ENCODE measurements at regions not wholly inside any gene's neighbourhood (a gene's known extent, or its start where the extent isn't known, plus 50 kb on each side); places are given as distances from the start of the nearest gene placed in this dataset.

DNA sequence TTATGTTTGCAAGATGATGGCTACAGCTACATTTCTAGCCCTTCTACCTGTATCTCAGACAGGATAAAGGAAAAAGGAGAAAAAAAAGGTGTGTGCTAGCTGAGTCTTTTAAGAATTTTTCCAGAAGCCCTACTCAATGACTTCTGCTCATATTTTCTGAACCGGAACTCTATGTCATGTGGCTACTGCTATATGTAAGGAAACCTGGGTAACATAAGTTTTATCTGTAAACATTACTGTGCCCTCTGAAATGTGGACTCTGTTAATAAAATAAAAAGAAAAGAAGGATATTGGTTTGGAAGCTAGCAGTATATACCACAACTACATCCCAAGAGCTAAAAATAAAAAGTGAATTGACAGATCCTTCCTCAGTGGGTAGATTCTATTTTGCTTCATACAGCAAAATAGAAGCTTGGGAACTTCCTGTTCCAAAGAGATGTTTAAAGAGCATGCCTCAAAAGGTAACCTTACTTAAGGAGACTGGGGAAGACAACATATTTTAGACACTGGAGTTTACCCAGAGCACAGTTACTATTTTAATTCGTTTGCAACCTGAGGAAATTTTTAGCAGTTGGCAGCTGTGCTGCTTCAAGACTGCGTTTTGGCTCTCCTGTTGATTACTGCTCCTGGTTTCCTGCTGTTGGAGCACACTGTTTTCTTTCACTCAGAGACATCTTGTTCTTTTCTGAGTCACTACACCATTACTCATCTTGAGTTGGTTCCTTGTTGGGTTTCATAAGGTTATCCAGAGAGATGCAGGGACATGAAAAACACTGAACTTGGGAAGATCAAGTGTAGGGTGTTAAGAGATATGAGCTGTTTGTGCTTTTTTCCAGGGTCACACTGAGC lies 280.7 kb downstream of the NFKBIZ start:
- WGBS (ENCODE audit: extremely low coverage, insufficient coverage, low lambda C conversion rate) = no CpG with 5 or more reads among the region's 3 CpGs
- Histone ChIP-seq H2BK120ac (ENCODE audit: low read depth, low read length) (no peak overlapping the region), H3K4me2 (ENCODE audit: low read length) (no peak overlapping the region), H4K5ac (ENCODE audit: low read length) (no peak overlapping the region), H3K4me1 (ENCODE audit: control insufficient read depth, low read depth, low read length) (no peaks in the 10 kb centered on the region), H3K79me2 (ENCODE audit: control insufficient read depth, insufficient read depth, low read length) (no peaks in the 10 kb centered on the region), H3K27me3 (ENCODE audit: insufficient read depth, low read length, poor library complexity) (no peaks in the 10 kb centered on the region), H2BK15ac (replicated peaks; ENCODE audit: low read depth) (no peak overlapping the region), H3K18ac (ENCODE audit: low read length) (no peak overlapping the region), H3K4me3 (ENCODE audit: low read length) (no peak overlapping the region), H3K9ac (ENCODE audit: low read length) (no peak overlapping the region), H3K27ac (ENCODE audit: low read depth, low read length) (no peak overlapping the region), H3K4ac (ENCODE audit: low read depth, low read length) (no peak overlapping the region), H2AK5ac (ENCODE audit: low read length) (no peak overlapping the region), H2BK5ac (ENCODE audit: low read length) (no peak overlapping the region), H3K36me3 (ENCODE audit: control insufficient read depth, insufficient read depth, low read length) (no peaks in the 10 kb centered on the region), H3K79me1 (ENCODE audit: low read length) (no peaks in the 10 kb centered on the region), H4K8ac (ENCODE audit: low read depth, low read length) (no peak overlapping the region), H3K23ac (ENCODE audit: low read length) (no peak overlapping the region), H3K56ac (ENCODE audit: low read length) (no peak overlapping the region)
- no peak for DNase-seq

GRCh38 chr3:102132370-102132769 lies 283.1 kb downstream of the NFKBIZ start:
- H3K79me2 ChIP-seq (ENCODE audit: control insufficient read depth, insufficient read depth, low read length) = no peaks in the 10 kb centered on the region
- no peak overlapping the region for H2BK15ac ChIP-seq (replicated peaks; ENCODE audit: low read depth)
- no peak for DNase-seq
- no peak overlapping the region for H3K4me3 ChIP-seq (ENCODE audit: low read length)
- no peak overlapping the region for H3K18ac ChIP-seq (ENCODE audit: low read length)
- no peak overlapping the region for H4K8ac ChIP-seq (ENCODE audit: low read depth, low read length)
- H3K56ac ChIP-seq (ENCODE audit: low read length) = no peak overlapping the region
- no peak overlapping the region for H2BK120ac ChIP-seq (ENCODE audit: low read depth, low read length)
- H3K4ac ChIP-seq (ENCODE audit: low read depth, low read length) = no peak overlapping the region
- no peak overlapping the region for H3K9ac ChIP-seq (ENCODE audit: low read length)
- H2BK5ac ChIP-seq (ENCODE audit: low read length) = no peak overlapping the region
- no peaks in the 10 kb centered on the region for H3K4me1 ChIP-seq (ENCODE audit: control insufficient read depth, low read depth, low read length)
- H2AK5ac ChIP-seq (ENCODE audit: low read length) = no peak overlapping the region
- H3K27ac ChIP-seq (ENCODE audit: low read depth, low read length) = no peak overlapping the region
- H3K79me1 ChIP-seq (ENCODE audit: low read length) = no peaks in the 10 kb centered on the region
- no peak overlapping the region for H3K4me2 ChIP-seq (ENCODE audit: low read length)
- no peaks in the 10 kb centered on the region for H3K27me3 ChIP-seq (ENCODE audit: insufficient read depth, low read length, poor library complexity)
- H3K23ac ChIP-seq (ENCODE audit: low read length) = no peak overlapping the region
- no peak overlapping the region for H4K5ac ChIP-seq (ENCODE audit: low read length)
- no peaks in the 10 kb centered on the region for H3K36me3 ChIP-seq (ENCODE audit: control insufficient read depth, insufficient read depth, low read length)

GRCh38 chr3:102133376-102133775 lies 284.1 kb downstream of the NFKBIZ start:
- H3K79me2 ChIP-seq (ENCODE audit: control insufficient read depth, insufficient read depth, low read length) = no peaks in the 10 kb centered on the region

DNA sequence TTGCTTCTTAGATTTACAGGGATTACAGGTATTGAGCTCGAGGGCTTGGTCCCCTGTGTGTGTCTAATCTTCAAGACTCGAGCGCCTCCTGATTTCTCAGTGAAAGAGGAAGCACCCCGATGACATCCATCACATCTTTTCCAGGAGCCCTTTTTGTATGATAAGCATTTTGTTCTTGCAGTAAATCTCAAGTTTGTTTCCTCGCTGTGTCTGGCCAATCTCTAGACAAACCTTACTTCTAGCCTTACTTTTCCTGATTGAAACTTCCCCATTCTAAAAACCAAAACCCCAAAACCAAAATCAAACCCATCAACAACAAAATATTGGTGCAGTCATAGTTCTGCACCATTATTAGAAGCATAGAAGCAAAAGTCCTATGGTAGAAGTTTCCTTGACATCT lies 286.0 kb downstream of the NFKBIZ start:
- H2BK5ac ChIP-seq (ENCODE audit: low read length) = no peak overlapping the region
- H2BK15ac ChIP-seq (replicated peaks; ENCODE audit: low read depth) = no peak overlapping the region
- H4K8ac ChIP-seq (ENCODE audit: low read depth, low read length) = no peak overlapping the region
- no peak overlapping the region for H3K27ac ChIP-seq (ENCODE audit: low read depth, low read length)
- H3K4ac ChIP-seq (ENCODE audit: low read depth, low read length) = no peak overlapping the region
- no peaks in the 10 kb centered on the region for H3K79me2 ChIP-seq (ENCODE audit: control insufficient read depth, insufficient read depth, low read length)
- WGBS (ENCODE audit: extremely low coverage, insufficient coverage, low lambda C conversion rate) = no CpG with 5 or more reads among the region's 5 CpGs
- H3K4me1 ChIP-seq (ENCODE audit: control insufficient read depth, low read depth, low read length) = no peaks in the 10 kb centered on the region
- H3K27me3 ChIP-seq (ENCODE audit: insufficient read depth, low read length, poor library complexity) = no peaks in the 10 kb centered on the region
- H3K4me3 ChIP-seq (ENCODE audit: low read length) = no peak overlapping the region
- DNase-seq = no peak
- no peak overlapping the region for H3K18ac ChIP-seq (ENCODE audit: low read length)
- H3K4me2 ChIP-seq (ENCODE audit: low read length) = no peak overlapping the region
- H3K23ac ChIP-seq (ENCODE audit: low read length) = no peak overlapping the region
- H2BK120ac ChIP-seq (ENCODE audit: low read depth, low read length) = no peak overlapping the region
- H4K5ac ChIP-seq (ENCODE audit: low read length) = no peak overlapping the region
- H3K9ac ChIP-seq (ENCODE audit: low read length) = no peak overlapping the region
- H3K79me1 ChIP-seq (ENCODE audit: low read length) = no peaks in the 10 kb centered on the region
- no peaks in the 10 kb centered on the region for H3K36me3 ChIP-seq (ENCODE audit: control insufficient read depth, insufficient read depth, low read length)
- no peak overlapping the region for H3K56ac ChIP-seq (ENCODE audit: low read length)
- no peak overlapping the region for H2AK5ac ChIP-seq (ENCODE audit: low read length)

More at GRCh38 chr3:102133376-102133775, 284.1 kb downstream of the NFKBIZ start:
- H3K36me3 ChIP-seq (ENCODE audit: control insufficient read depth, insufficient read depth, low read length) = no peaks in the 10 kb centered on the region
- H3K4ac ChIP-seq (ENCODE audit: low read depth, low read length) = no peak overlapping the region
- WGBS (ENCODE audit: extremely low coverage, insufficient coverage, low lambda C conversion rate) = no CpG with 5 or more reads among the region's 2 CpGs
- H3K4me3 ChIP-seq (ENCODE audit: low read length) = no peak overlapping the region
- H2AK5ac ChIP-seq (ENCODE audit: low read length) = no peak overlapping the region
- H3K18ac ChIP-seq (ENCODE audit: low read length) = no peak overlapping the region
- H4K8ac ChIP-seq (ENCODE audit: low read depth, low read length) = no peak overlapping the region
- no peak overlapping the region for H3K23ac ChIP-seq (ENCODE audit: low read length)
- H3K79me1 ChIP-seq (ENCODE audit: low read length) = no peaks in the 10 kb centered on the region
- no peak overlapping the region for H4K5ac ChIP-seq (ENCODE audit: low read length)
- H3K27me3 ChIP-seq (ENCODE audit: insufficient read depth, low read length, poor library complexity) = no peaks in the 10 kb centered on the region
- H2BK120ac ChIP-seq (ENCODE audit: low read depth, low read length) = no peak overlapping the region
- H3K4me2 ChIP-seq (ENCODE audit: low read length) = no peak overlapping the region
- no peak overlapping the region for H2BK15ac ChIP-seq (replicated peaks; ENCODE audit: low read depth)
- H3K27ac ChIP-seq (ENCODE audit: low read depth, low read length) = no peak overlapping the region
- no peaks in the 10 kb centered on the region for H3K4me1 ChIP-seq (ENCODE audit: control insufficient read depth, low read depth, low read length)
- no peak overlapping the region for H2BK5ac ChIP-seq (ENCODE audit: low read length)
- no peak for DNase-seq
- H3K56ac ChIP-seq (ENCODE audit: low read length) = no peak overlapping the region
- no peak overlapping the region for H3K9ac ChIP-seq (ENCODE audit: low read length)

GRCh38 chr3:102136183-102136582 lies 286.9 kb downstream of the NFKBIZ start:
- DNase-seq = no peak
- no peak overlapping the region for H4K5ac ChIP-seq (ENCODE audit: low read length)
- H3K4me2 ChIP-seq (ENCODE audit: low read length) = no peak overlapping the region
- no peak overlapping the region for H2AK5ac ChIP-seq (ENCODE audit: low read length)
- H3K79me1 ChIP-seq (ENCODE audit: low read length) = no peaks in the 10 kb centered on the region
- H3K4ac ChIP-seq (ENCODE audit: low read depth, low read length) = no peak overlapping the region
- H3K18ac ChIP-seq (ENCODE audit: low read length) = no peak overlapping the region
- no peak overlapping the region for H3K23ac ChIP-seq (ENCODE audit: low read length)
- no peak overlapping the region for H3K27ac ChIP-seq (ENCODE audit: low read depth, low read length)
- no peak overlapping the region for H3K4me3 ChIP-seq (ENCODE audit: low read length)
- no peak overlapping the region for H2BK15ac ChIP-seq (replicated peaks; ENCODE audit: low read depth)
- no peak overlapping the region for H4K8ac ChIP-seq (ENCODE audit: low read depth, low read length)
- H3K36me3 ChIP-seq (ENCODE audit: control insufficient read depth, insufficient read depth, low read length) = no peaks in the 10 kb centered on the region
- H2BK5ac ChIP-seq (ENCODE audit: low read length) = no peak overlapping the region
- no peaks in the 10 kb centered on the region for H3K27me3 ChIP-seq (ENCODE audit: insufficient read depth, low read length, poor library complexity)
- no peak overlapping the region for H3K56ac ChIP-seq (ENCODE audit: low read length)
- no peaks in the 10 kb centered on the region for H3K79me2 ChIP-seq (ENCODE audit: control insufficient read depth, insufficient read depth, low read length)
- WGBS (ENCODE audit: extremely low coverage, insufficient coverage, low lambda C conversion rate) = no CpG with 5 or more reads among the region's 2 CpGs
- no peaks in the 10 kb centered on the region for H3K4me1 ChIP-seq (ENCODE audit: control insufficient read depth, low read depth, low read length)
- H2BK120ac ChIP-seq (ENCODE audit: low read depth, low read length) = no peak overlapping the region
- no peak overlapping the region for H3K9ac ChIP-seq (ENCODE audit: low read length)

GRCh38 chr3:102140116-102140515 lies 290.8 kb downstream of the NFKBIZ start:
- Histone ChIP-seq H3K4me3 (ENCODE audit: low read length) (no peak overlapping the region), H4K8ac (ENCODE audit: low read depth, low read length) (no peak overlapping the region), H2BK120ac (ENCODE audit: low read depth, low read length) (no peak overlapping the region), H4K5ac (ENCODE audit: low read length) (no peak overlapping the region), H3K4me2 (ENCODE audit: low read length) (no peak overlapping the region), H3K9ac (ENCODE audit: low read length) (no peak overlapping the region), H2AK5ac (ENCODE audit: low read length) (no peak overlapping the region), H3K56ac (ENCODE audit: low read length) (no peak overlapping the region), H2BK15ac (replicated peaks; ENCODE audit: low read depth) (no peak overlapping the region), H3K27ac (ENCODE audit: low read depth, low read length) (no peak overlapping the region), H3K4ac (ENCODE audit: low read depth, low read length) (no peak overlapping the region), H3K79me1 (ENCODE audit: low read length) (no peaks in the 10 kb centered on the region), H3K23ac (ENCODE audit: low read length) (no peak overlapping the region), H3K36me3 (ENCODE audit: control insufficient read depth, insufficient read depth, low read length) (no peaks in the 10 kb centered on the region), H3K79me2 (ENCODE audit: control insufficient read depth, insufficient read depth, low read length) (no peaks in the 10 kb centered on the region), H3K18ac (ENCODE audit: low read length) (no peak overlapping the region), H3K27me3 (ENCODE audit: insufficient read depth, low read length, poor library complexity) (no peaks in the 10 kb centered on the region), H3K4me1 (ENCODE audit: control insufficient read depth, low read depth, low read length) (no peaks in the 10 kb centered on the region), H2BK5ac (ENCODE audit: low read length) (no peak overlapping the region)
- WGBS (ENCODE audit: extremely low coverage, insufficient coverage, low lambda C conversion rate) = no CpG with 5 or more reads among the region's 3 CpGs
- no peak for DNase-seq
